ENCODE measurements at regions not wholly inside any gene's neighbourhood (a gene's known extent, or its start where the extent isn't known, plus 50 kb on each side); places are given as distances from the start of the nearest gene placed in this dataset.
A peak's percentile ranks its signal among the peaks of the same experiment; 100 is the strongest.

DNA sequence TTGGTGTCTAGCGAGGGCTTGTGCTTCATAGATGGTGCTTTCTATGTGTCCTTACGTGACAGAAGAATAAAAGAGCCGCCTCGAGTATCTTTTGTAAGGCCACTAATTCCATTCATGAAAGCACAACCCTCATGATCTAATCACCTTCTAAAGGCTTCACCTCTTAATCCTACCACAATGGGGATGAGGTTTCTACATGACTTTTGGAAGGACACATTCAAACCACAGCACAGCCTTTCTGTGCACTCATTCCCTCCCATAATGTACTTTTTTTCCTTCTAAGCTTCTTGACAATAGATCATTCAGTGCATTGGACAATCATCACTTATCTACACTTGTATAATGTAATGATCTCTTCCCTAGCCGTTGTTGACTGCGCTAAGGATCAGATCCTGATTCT lies 774.8 kb downstream of the BRINP1 start:
- Histone ChIP-seq H3K27me3 (ENCODE audit: insufficient read depth, low read length, poor library complexity, severe bottlenecking) (no peaks in the 10 kb centered on the region), H3K9ac (ENCODE audit: low read depth, low read length, poor library complexity, severe bottlenecking) (no peak overlapping the region), H3K4me1 (ENCODE audit: insufficient read depth, low read length, poor library complexity, severe bottlenecking) (no peaks in the 10 kb centered on the region), H2AFZ (ENCODE audit: low read length) (no peak overlapping the region), H3F3A (ENCODE audit: low read depth) (no peaks in the 10 kb centered on the region), H3K4me3 (ENCODE audit: low read length, poor library complexity, severe bottlenecking) (no peak overlapping the region), H3K9me2 (replicated peaks; ENCODE audit: low read depth, low read length) (no peaks in the 10 kb centered on the region), H3K36me3 (ENCODE audit: insufficient read depth, low read length) (no peaks in the 10 kb centered on the region), H3K79me2 (ENCODE audit: insufficient read depth, low read length) (no peaks in the 10 kb centered on the region), H4K20me1 (ENCODE audit: insufficient read depth, low read length, poor library complexity, severe bottlenecking) (no peaks in the 10 kb centered on the region), H3K9me3 (ENCODE audit: insufficient read depth, low read depth, low read length) (no peaks in the 10 kb centered on the region), H3K4me2 (ENCODE audit: low read depth, low read length, poor library complexity, severe bottlenecking) (no peak overlapping the region)
- TF ChIP-seq, protein P1, sequence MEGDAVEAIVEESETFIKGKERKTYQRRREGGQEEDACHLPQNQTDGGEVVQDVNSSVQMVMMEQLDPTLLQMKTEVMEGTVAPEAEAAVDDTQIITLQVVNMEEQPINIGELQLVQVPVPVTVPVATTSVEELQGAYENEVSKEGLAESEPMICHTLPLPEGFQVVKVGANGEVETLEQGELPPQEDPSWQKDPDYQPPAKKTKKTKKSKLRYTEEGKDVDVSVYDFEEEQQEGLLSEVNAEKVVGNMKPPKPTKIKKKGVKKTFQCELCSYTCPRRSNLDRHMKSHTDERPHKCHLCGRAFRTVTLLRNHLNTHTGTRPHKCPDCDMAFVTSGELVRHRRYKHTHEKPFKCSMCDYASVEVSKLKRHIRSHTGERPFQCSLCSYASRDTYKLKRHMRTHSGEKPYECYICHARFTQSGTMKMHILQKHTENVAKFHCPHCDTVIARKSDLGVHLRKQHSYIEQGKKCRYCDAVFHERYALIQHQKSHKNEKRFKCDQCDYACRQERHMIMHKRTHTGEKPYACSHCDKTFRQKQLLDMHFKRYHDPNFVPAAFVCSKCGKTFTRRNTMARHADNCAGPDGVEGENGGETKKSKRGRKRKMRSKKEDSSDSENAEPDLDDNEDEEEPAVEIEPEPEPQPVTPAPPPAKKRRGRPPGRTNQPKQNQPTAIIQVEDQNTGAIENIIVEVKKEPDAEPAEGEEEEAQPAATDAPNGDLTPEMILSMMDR (conservative IDR thresholded peaks at IDR 0.05; ENCODE audit: low read length), result no peak
- TF ChIP-seq EZH2phosphoT487 (IDR thresholded peaks at IDR 0.05; ENCODE audit: borderline replicate concordance), result no peak

DNA sequence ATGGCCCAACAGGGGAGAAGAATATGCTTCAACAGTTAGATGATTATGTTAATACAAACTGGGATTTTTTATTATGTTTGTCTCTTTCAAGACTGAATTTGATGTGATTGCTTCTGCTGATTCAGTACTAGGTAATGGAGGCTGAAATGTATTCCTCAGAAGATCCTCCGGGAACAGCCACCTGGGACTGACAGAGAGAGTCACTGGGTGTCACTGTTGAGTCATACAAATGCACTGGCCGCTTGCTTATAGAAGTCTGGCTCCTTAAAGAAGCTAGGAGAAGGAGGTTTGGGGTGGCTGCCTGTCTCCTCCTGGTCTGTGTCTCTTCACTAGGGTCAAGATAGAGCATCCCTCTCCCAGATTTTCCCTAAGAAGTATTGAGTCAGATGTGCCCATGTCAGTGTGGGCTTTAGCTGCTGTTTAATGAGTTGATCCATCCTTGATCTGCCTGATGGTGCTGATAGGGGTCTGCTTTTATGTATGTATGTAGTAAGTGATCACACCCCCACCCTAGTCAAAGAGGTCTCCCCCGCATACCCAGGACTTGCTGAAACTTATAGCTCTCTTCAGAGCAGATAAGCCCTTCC lies 773.4 kb downstream of the BRINP1 start:
- Histone ChIP-seq H3K27me3 (ENCODE audit: insufficient read depth, low read length, poor library complexity, severe bottlenecking) (no peaks in the 10 kb centered on the region), H4K20me1 (ENCODE audit: insufficient read depth, low read length, poor library complexity, severe bottlenecking) (no peaks in the 10 kb centered on the region), H3F3A (ENCODE audit: low read depth) (no peaks in the 10 kb centered on the region), H3K4me1 (ENCODE audit: insufficient read depth, low read length, poor library complexity, severe bottlenecking) (no peaks in the 10 kb centered on the region), H2AFZ (ENCODE audit: low read length) (no peak overlapping the region), H3K79me2 (ENCODE audit: insufficient read depth, low read length) (no peaks in the 10 kb centered on the region), H3K4me3 (ENCODE audit: low read length, poor library complexity, severe bottlenecking) (no peak overlapping the region), H3K9me3 (ENCODE audit: insufficient read depth, low read depth, low read length) (no peaks in the 10 kb centered on the region), H3K4me2 (ENCODE audit: low read depth, low read length, poor library complexity, severe bottlenecking) (no peak overlapping the region), H3K36me3 (ENCODE audit: insufficient read depth, low read length) (no peaks in the 10 kb centered on the region), H3K9me2 (replicated peaks; ENCODE audit: low read depth, low read length) (no peaks in the 10 kb centered on the region), H3K9ac (ENCODE audit: low read depth, low read length, poor library complexity, severe bottlenecking) (no peak overlapping the region)
- TF ChIP-seq EZH2phosphoT487 (IDR thresholded peaks at IDR 0.05; ENCODE audit: borderline replicate concordance), result no peak
- TF ChIP-seq, protein P1 (conservative IDR thresholded peaks at IDR 0.05; ENCODE audit: low read length), result peak; percentile 30; the same call in 1 of the 2 replicates

DNA sequence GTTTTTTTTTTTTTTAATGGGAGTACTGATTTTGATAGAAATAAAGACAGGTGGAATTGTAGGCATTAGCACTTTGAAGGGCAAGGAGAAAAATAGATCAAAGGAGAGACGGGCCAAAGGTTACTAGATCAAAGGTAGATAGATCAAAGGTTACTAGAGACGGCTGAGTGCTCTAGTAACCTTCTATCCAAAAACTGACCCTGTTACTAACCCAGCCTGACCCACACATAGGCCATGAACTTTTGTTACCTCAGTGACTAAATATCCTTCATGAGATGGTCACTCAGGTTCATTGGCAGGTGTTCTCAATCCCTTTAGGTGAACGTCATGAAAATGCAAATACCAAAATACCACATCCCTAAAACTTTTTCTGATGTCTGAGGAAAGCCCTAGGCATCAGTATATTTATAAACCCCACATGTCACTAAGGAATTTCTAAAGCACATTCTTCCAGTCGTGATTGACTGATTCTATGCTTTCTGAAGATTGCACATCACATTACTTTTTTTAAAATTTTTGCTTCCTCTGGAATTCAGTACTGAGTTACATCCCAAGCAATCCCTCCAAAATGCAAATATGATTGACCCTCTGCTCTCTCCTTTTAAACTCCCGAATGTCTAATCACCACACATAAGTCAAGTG lies 772.7 kb downstream of the BRINP1 start:
- TF ChIP-seq, protein P1 (conservative IDR thresholded peaks at IDR 0.05; ENCODE audit: low read length), result no peak
- TF ChIP-seq EZH2phosphoT487 (IDR thresholded peaks at IDR 0.05; ENCODE audit: borderline replicate concordance), result no peak
- Histone ChIP-seq H3K9me2 (replicated peaks; ENCODE audit: low read depth, low read length) (no peaks in the 10 kb centered on the region), H4K20me1 (ENCODE audit: insufficient read depth, low read length, poor library complexity, severe bottlenecking) (no peaks in the 10 kb centered on the region), H3K4me1 (ENCODE audit: insufficient read depth, low read length, poor library complexity, severe bottlenecking) (no peaks in the 10 kb centered on the region), H3K4me3 (ENCODE audit: low read length, poor library complexity, severe bottlenecking) (no peak overlapping the region), H3K27me3 (ENCODE audit: insufficient read depth, low read length, poor library complexity, severe bottlenecking) (no peaks in the 10 kb centered on the region), H3F3A (ENCODE audit: low read depth) (no peaks in the 10 kb centered on the region), H2AFZ (ENCODE audit: low read length) (no peak overlapping the region), H3K4me2 (ENCODE audit: low read depth, low read length, poor library complexity, severe bottlenecking) (no peak overlapping the region), H3K9me3 (ENCODE audit: insufficient read depth, low read depth, low read length) (no peaks in the 10 kb centered on the region), H3K36me3 (ENCODE audit: insufficient read depth, low read length) (no peaks in the 10 kb centered on the region), H3K79me2 (ENCODE audit: insufficient read depth, low read length) (no peaks in the 10 kb centered on the region), H3K9ac (ENCODE audit: low read depth, low read length, poor library complexity, severe bottlenecking) (no peak overlapping the region)
